HG03139 (cell line): ENCODE measurements at regions not wholly inside any gene's neighbourhood (a gene's known extent, or its start where the extent isn't known, plus 50 kb on each side); places are given as distances from the start of the nearest gene placed in this dataset.

Source experiments
- ATAC-seq: cut with Tn5 transposase; IDR thresholded peaks from one replicate; pipeline ENCODE4 v1.9.1; 2021; ENCODE audit not compliant: unreplicated experiment

- ATAC-seq, result no peak
Observed at GRCh38 chr6:170483413-170483812, 69.7 kb downstream of the PSMB1 start.

GRCh38 chr6:170480050-170480692, 72.9 kb downstream of the PSMB1 start:
- no peak for ATAC-seq

GRCh38 chr6:170476360-170476759, 76.7 kb downstream of the PSMB1 start:
- no peak for ATAC-seq

- no peak for ATAC-seq
Observed at GRCh38 chr6:170475118-170475517, 78.0 kb downstream of the PSMB1 start.

- ATAC-seq, result no peak
Observed at GRCh38 chr6:170473801-170474200, 79.3 kb downstream of the PSMB1 start.

GRCh38 chr6:170473301-170473717, 79.8 kb downstream of the PSMB1 start:
- ATAC-seq, result no peak

- no peak for ATAC-seq
Observed at GRCh38 chr6:170471491-170471890, 81.6 kb downstream of the PSMB1 start.

GRCh38 chr6:170470734-170471133, 82.4 kb downstream of the PSMB1 start:
- ATAC-seq, result no peak

- ATAC-seq, result no peak
Observed at GRCh38 chr6:170464524-170464979, 88.6 kb downstream of the PSMB1 start.

GRCh38 chr6:170464080-170464479, 89.0 kb downstream of the PSMB1 start:
- no peak for ATAC-seq

GRCh38 chr6:170463101-170463721, 89.9 kb downstream of the PSMB1 start:
- no peak for ATAC-seq

GRCh38 chr6:170462366-170463020, 90.6 kb downstream of the PSMB1 start:
- no peak for ATAC-seq

- no peak for ATAC-seq
Observed at GRCh38 chr6:170461556-170462365, 91.3 kb downstream of the PSMB1 start.

GRCh38 chr6:170461111-170461510, 92.0 kb downstream of the PSMB1 start:
- no peak for ATAC-seq

- no peak for ATAC-seq
Observed at GRCh38 chr6:170460641-170461040, 92.5 kb downstream of the PSMB1 start.

GRCh38 chr6:170459451-170459850, 93.7 kb downstream of the PSMB1 start:
- ATAC-seq, result peak; percentile 81

GRCh38 chr6:170456886-170457698, 96.0 kb downstream of the PSMB1 start:
- ATAC-seq, result no peak
